Upper lobe of right lung (tissue), 1 donor: ENCODE measurements at regions not wholly inside any gene's neighbourhood (a gene's known extent, or its start where the extent isn't known, plus 50 kb on each side); places are given as distances from the start of the nearest gene placed in this dataset.

Source experiments
- ATAC-seq: fragments of 200-7000 bp; cut with Tn5 transposase; one replicate; pipeline ENCODE4 v1.9.1; 2020; ENCODE audit warnings: mild to moderate bottlenecking, moderate library complexity
- DNase-seq: peaks from one replicate; pipeline ENCODE4 v3.0.0-alpha.2; 2020
- H3K27ac ChIP-seq: fragments of 200-600 bp; one replicate; pipeline ENCODE4 v1.8.0; 2022
- H3K27me3 ChIP-seq: fragments of 200-600 bp; one replicate; pipeline ENCODE4 v1.8.0; 2022; ENCODE audit warnings: mild to moderate bottlenecking
- H3K36me3 ChIP-seq: fragments of 200-600 bp; one replicate; pipeline ENCODE4 v1.8.0; 2022
- H3K4me1 ChIP-seq: fragments of 200-600 bp; one replicate; pipeline ENCODE4 v1.8.0; 2022
- H3K4me3 ChIP-seq: fragments of 200-600 bp; one replicate; pipeline ENCODE4 v1.8.0; 2022; ENCODE audit warnings: mild to moderate bottlenecking
- H3K9me3 ChIP-seq: fragments of 200-600 bp; one replicate; pipeline ENCODE4 v1.8.0; 2022
- CTCF ChIP-seq: fragments of 200-600 bp; IDR thresholded peaks from one replicate; pipeline ENCODE4 v1.8.0; 2022; ENCODE audit warnings: antibody characterized with exemption
- intact Hi-C: fragments of 100-400 bp; cut with DNase I; formaldehyde crosslinking; loops from one replicate; pipeline ENCODE4 v1.11.0; 2022
- donor health status: DM: no; HTN: yes; CAD: no; lungs with severe emphysema.

GRCh38 chr14:87467578-87467977 lies 525.4 kb downstream of the GALC start:
- no peak overlapping the region for H3K4me3 ChIP-seq

GRCh38 chr14:87465770-87466169 lies 527.2 kb downstream of the GALC start:
- ATAC-seq (no peak), DNase-seq (no peak)
- intact Hi-C loops, result no loop called here
- no peak for TF ChIP-seq CTCF
- H3K4me3 ChIP-seq, result no peak overlapping the region
- H3K27me3 ChIP-seq, result no peaks in the 10 kb centered on the region
- H3K36me3 ChIP-seq, result no peaks in the 10 kb centered on the region
- no peak overlapping the region for H3K27ac ChIP-seq
- no peaks in the 10 kb centered on the region for H3K9me3 ChIP-seq
- no peaks in the 10 kb centered on the region for H3K4me1 ChIP-seq

More at GRCh38 chr14:87467578-87467977, 525.4 kb downstream of the GALC start:
- Histone ChIP-seq H3K27me3 (no peaks in the 10 kb centered on the region), H3K27ac (no peak overlapping the region), H3K36me3 (no peaks in the 10 kb centered on the region), H3K4me1 (no peaks in the 10 kb centered on the region), H3K9me3 (no peaks in the 10 kb centered on the region)
- intact Hi-C loops, result no loop called here
- TF ChIP-seq CTCF, result no peak
- ATAC-seq (no peak), DNase-seq (no peak)

GRCh38 chr14:87461704-87462103 lies 531.3 kb downstream of the GALC start:
- Histone ChIP-seq H3K4me3 (no peak overlapping the region), H3K4me1 (no peaks in the 10 kb centered on the region), H3K36me3 (no peaks in the 10 kb centered on the region), H3K27ac (no peak overlapping the region), H3K9me3 (no peaks in the 10 kb centered on the region), H3K27me3 (no peaks in the 10 kb centered on the region)
- TF ChIP-seq CTCF, result no peak
- ATAC-seq (no peak), DNase-seq (no peak)
- intact Hi-C loops, result no loop called here

GRCh38 chr14:87457720-87458119 lies 535.3 kb downstream of the GALC start:
- no peak overlapping the region for H3K27ac ChIP-seq
- no peak overlapping the region for H3K4me3 ChIP-seq
- intact Hi-C loops, result no loop called here
- H3K36me3 ChIP-seq, result no peaks in the 10 kb centered on the region
- ATAC-seq (no peak), DNase-seq (no peak)
- H3K9me3 ChIP-seq, result no peaks in the 10 kb centered on the region
- no peaks in the 10 kb centered on the region for H3K4me1 ChIP-seq
- no peak for TF ChIP-seq CTCF
- no peaks in the 10 kb centered on the region for H3K27me3 ChIP-seq

GRCh38 chr14:87450193-87450592 lies 542.8 kb downstream of the GALC start:
- Histone ChIP-seq H3K4me3 (no peak overlapping the region), H3K4me1 (no peaks in the 10 kb centered on the region), H3K27me3 (no peaks in the 10 kb centered on the region), H3K9me3 (no peaks in the 10 kb centered on the region), H3K27ac (no peak overlapping the region), H3K36me3 (no peaks in the 10 kb centered on the region)
- no peak for TF ChIP-seq CTCF
- intact Hi-C loops, result no loop called here
- no peak for DNase-seq
- ATAC-seq, result no peak

- H3K4me1 ChIP-seq, result no peaks in the 10 kb centered on the region
- no peak overlapping the region for H3K27ac ChIP-seq
- ATAC-seq, result no peak
- intact Hi-C loops, result no loop called here
- no peaks in the 10 kb centered on the region for H3K27me3 ChIP-seq
- DNase-seq, result no peak
- no peak overlapping the region for H3K4me3 ChIP-seq
- H3K36me3 ChIP-seq, result no peaks in the 10 kb centered on the region
- no peaks in the 10 kb centered on the region for H3K9me3 ChIP-seq
- no peak for TF ChIP-seq CTCF
These were observed 544.0 kb downstream of the GALC start for GRCh38 chr14:87449016-87449415.
